MM.1S (cell line): ENCODE measurements at regions not wholly inside any gene's neighbourhood (a gene's known extent, or its start where the extent isn't known, plus 50 kb on each side); places are given as distances from the start of the nearest gene placed in this dataset.

Experiments
- CTCF ChIP-seq: fragments of 300-600 bp; sonication (generic); IDR thresholded peaks from 2 replicates; pipeline ENCODE4 v1.5.1; 2016; ENCODE audit warnings: antibody characterized with exemption, low read length, mixed read lengths
- EZH2 ChIP-seq: fragments of 300-600 bp; sonication (generic); optimal IDR thresholded peaks from 2 replicates; pipeline ENCODE3; 2017; ENCODE audit warnings: low read depth, mild to moderate bottlenecking, antibody characterized with exemption, low read length, mixed read lengths

GRCh38 chr10:29728541-29729049 is 93.8 kb upstream of the SVIL start:
- TF ChIP-seq CTCF (no peak), EZH2 (no peak)
